GM19025 (cell line): ENCODE measurements at regions not wholly inside any gene's neighbourhood (a gene's known extent, or its start where the extent isn't known, plus 50 kb on each side); places are given as distances from the start of the nearest gene placed in this dataset.

Source experiments
- ATAC-seq: cut with Tn5 transposase; IDR thresholded peaks from one replicate; pipeline ENCODE4 v1.9.1; 2021; ENCODE audit warnings: mild to moderate bottlenecking, low read depth, moderate library complexity; ENCODE audit not compliant: unreplicated experiment

GRCh38 chr18:39942702-39943101 is 2012.3 kb upstream of the PIK3C3 start:
- ATAC-seq = no peak

GRCh38 chr18:39938676-39939608 is 2016.1 kb upstream of the PIK3C3 start:
- ATAC-seq = no peak

DNA sequence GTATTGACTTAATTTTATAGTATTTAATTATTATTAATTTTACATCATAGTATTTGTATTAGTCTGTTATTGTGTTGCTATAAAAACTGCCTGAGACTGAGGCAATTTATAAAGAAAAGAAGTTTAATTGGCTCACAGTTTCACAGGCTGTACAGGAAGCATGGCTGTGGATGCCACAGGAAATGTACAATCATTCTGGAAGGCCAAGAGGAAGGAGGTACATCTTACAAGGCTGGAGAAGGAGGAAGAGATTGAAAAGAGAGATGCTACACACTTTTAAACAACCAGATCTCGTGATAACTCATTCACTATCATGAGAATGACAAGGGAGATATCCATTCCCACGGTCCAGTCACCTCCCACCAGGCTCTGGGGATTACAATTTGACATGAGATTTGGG is 2019.4 kb upstream of the PIK3C3 start:
- ATAC-seq = no peak

- ATAC-seq = no peak
Measured at GRCh38 chr18:39918847-39919246, 2036.2 kb upstream of the PIK3C3 start.

DNA sequence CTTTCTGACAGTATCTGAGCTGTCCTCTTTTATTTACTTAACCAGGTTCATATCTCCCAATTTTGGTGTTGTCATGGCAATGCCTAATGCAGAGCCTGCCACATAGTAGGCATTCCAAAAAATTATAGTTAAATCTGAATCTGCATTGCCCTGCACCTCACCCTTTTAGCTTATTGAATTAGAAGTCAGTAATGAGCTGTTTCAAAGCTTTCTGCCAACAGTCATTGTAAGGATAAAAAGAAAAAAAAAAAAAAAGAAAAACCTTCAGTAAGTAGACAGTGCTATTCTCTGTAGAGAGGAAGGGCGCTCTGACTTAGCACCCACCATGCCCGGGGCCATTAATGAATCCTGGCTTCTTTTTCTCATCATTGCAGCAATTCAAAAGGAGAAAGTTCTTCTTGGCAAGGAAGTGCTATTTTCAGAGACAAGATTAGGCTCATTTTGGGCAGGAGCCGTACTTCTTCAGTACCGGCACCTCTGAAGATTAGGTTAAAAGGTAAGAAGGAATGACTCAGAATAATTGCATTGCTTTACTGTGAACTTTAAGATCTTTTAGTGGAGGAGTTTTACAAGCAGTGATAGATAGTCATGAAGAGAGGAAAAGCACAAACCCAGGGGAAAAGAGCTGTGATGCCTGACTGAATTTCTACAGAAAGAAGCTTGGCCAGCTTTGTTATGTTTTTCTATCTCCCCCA is 2041.2 kb upstream of the PIK3C3 start:
- ATAC-seq = no peak

DNA sequence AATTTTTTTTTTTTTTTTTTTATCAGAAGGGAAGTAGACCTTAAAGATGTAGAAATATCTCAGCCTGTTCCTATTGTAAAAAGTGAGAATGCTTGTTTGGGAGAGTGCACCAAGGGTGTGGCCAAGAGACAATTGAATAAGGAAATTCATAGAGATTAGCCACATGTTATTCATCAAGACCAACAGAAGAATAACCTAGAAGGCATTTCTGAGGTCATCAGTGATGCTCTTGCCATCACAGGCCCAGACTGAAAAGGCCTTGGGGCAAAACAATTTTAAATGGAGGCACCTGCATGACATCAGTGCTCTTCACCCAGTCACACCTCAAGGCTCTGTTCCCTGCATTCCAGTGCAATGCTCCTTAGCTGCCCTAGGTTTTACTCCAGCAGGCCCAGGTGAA is 2043.3 kb upstream of the PIK3C3 start:
- ATAC-seq = no peak

DNA sequence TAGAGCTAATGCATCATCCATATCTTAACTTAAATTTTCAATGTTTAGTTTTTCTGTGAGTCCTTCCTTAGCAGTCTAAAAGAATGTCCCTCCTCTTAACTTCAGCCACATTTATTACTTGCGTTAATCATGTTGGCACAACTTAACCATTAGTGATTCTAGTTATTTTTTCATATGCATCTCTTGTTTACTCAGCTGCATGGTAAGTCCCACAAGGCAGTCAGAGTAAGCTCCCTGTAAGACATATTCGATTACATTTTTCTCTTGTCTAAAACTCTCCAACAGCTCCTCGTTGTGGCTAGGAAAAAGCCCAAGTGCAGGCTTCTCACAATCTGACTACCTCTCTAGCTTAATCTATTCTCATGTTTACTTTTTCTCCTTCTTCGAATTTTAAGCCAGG is 2045.3 kb upstream of the PIK3C3 start:
- no peak for ATAC-seq

GRCh38 chr18:39886136-39886535 is 2068.9 kb upstream of the PIK3C3 start:
- no peak for ATAC-seq

DNA sequence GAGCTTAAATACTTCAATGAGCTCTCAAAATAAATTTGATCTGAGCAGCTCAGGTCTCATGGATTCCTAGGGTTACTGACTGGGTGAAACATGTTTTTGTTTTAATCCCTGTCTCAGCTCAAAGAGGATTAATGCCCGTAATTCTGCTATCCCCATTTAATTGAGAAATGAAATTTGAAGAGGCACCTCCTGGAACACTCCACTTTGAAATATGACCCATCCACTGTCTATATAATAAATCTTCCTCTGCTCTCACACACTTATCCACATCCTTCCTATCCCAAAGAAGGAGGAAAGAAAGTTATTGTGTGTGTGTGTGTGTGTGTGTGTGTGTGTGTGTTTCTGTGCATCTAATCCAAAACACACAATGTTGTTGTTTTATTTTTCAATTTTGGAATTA is 2082.4 kb upstream of the PIK3C3 start:
- no peak for ATAC-seq

- no peak for ATAC-seq
Measured at GRCh38 chr18:39871961-39872360, 2083.1 kb upstream of the PIK3C3 start.

GRCh38 chr18:39870591-39870990 is 2084.4 kb upstream of the PIK3C3 start:
- no peak for ATAC-seq

DNA sequence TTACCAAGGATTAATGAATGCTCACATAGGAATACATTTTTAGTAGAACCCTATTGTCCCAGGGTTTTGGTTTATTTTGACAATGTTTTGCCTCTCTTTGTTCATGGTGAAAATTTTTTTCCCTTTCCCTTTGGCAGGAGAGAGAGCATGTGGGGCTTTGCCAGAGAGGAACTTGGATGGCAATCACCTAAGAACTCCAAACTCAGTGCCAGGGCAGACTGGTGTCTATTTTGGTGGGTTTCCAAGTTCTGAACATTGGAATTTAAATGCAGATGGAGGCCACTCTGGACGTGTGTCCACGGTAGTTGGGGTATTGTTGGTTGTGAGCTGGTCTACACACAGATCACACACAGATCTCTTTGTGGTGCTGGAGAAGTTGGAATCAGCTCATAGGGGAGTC is 2091.1 kb upstream of the PIK3C3 start:
- no peak for ATAC-seq

DNA sequence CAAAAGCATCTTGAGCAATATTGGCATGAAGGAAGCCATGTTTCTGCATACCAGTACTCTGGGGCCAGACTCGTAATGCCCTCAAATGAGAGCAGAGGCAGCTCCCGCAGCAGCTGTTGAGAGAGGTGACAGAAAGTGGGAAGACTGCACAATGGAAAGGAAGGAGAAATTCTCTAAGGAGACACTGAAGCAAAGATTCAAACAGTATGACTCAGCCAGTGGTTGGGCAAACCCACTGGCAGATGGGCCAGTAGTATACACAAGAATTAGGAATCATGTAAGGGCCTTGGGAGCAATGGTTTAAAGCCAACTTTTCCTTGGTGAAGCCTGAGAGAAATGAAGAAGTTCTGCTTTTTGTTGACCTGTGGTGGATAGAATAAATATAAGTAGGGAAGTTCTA is 2092.7 kb upstream of the PIK3C3 start:
- no peak for ATAC-seq

- no peak for ATAC-seq
Measured at GRCh38 chr18:39854291-39854690, 2100.7 kb upstream of the PIK3C3 start.

- ATAC-seq = no peak
Measured at GRCh38 chr18:39846265-39846664, 2108.8 kb upstream of the PIK3C3 start.

- ATAC-seq = no peak
Measured at GRCh38 chr18:39845631-39846030, 2109.4 kb upstream of the PIK3C3 start.

DNA sequence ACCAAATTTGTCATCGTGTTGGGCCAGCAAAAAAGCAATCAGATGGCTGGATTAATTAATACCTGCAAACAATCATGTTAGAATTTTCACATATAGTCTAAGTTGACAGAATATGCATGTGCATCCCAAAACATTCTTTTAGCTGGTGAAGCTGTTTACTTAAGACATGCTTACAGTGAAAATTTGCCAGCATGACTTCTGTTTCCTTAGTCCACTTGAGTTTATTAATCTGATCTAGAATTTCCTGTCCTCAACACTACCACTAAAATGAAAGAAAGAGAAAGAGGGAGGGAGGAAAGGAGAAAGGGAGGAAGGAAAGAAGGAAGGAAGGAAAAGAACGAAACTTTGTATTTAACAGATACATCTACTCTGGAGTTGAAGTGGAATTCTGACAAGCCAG is 2109.9 kb upstream of the PIK3C3 start:
- ATAC-seq = no peak

- ATAC-seq = no peak
Measured at GRCh38 chr18:39843546-39843945, 2111.5 kb upstream of the PIK3C3 start.

- no peak for ATAC-seq
Measured at GRCh38 chr18:39842366-39842914, 2112.6 kb upstream of the PIK3C3 start.

DNA sequence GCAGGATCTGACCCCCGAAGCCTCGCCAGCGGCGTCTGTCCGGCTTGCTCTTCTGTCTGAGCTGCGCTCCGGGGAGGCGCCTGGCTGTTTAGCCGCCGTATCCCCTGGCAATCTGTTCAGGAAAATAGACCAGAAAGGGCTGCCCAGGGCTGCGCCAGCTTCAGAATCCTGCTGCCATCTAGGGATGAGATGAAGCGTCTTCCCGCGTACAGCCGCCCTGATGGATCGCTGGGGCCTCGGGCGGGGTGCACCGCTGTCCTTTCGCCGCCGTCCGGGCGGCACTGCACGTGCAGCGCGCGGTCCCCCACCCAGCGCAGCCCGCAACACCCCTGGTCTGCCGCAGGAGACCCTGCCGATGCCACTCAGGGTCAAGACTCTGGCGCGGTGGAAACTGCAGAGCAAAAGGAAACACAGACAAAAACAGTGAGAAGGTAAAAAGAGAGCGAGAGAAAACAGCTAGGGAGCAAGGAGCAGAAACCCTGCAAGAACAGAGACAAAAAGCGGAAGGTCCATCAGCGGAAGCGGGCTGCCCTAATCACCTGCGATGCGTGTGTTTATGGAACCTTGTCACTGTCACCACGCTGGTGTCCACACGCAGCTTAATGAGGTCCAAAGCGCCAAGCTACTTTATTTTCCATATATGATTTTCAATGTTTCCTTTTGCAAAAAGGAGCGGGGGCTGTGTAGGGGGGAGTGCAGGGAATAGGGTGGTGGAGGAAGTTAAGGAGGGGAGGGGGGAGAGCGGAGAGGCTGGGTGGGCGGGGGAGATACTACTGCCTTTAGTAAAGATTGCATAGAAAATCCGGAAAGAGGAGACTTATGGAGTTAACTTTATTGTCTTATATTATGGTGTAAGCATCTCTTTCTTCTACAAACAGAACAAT is 2113.3 kb upstream of the PIK3C3 start:
- no peak for ATAC-seq
